Epithelial cell of esophagus (primary cell): ENCODE measurements at regions not wholly inside any gene's neighbourhood (a gene's known extent, or its start where the extent isn't known, plus 50 kb on each side); places are given as distances from the start of the nearest gene placed in this dataset.
A peak's percentile ranks its signal among the peaks of the same experiment; 100 is the strongest.

Source experiments
- DNase-seq: peaks from one replicate; pipeline ENCODE4 v3.0.0; 2010; ENCODE audit warnings: low read depth
- H3K4me3 ChIP-seq: 2 replicates; pipeline ENCODE4 v1.5.1; 2011; ENCODE audit warnings: mild to moderate bottlenecking, low read length, control low read depth
- CTCF ChIP-seq: IDR thresholded peaks from 2 replicates; pipeline ENCODE4 v1.5.1; 2011; ENCODE audit warnings: low read depth, mild to moderate bottlenecking, low read length, control low read depth, inconsistent platforms; ENCODE audit not compliant: insufficient read depth; ENCODE audit errors: missing control alignments

- no peak for TF ChIP-seq CTCF
- no peak overlapping the region for H3K4me3 ChIP-seq
- no peak for DNase-seq
Measured at GRCh38 chr3:56985878-56986277, 74.6 kb upstream of the SPATA12 start.

- H3K4me3 ChIP-seq = no peak overlapping the region
- DNase-seq = no peak
- TF ChIP-seq CTCF = no peak
Measured at GRCh38 chr3:56985460-56985859, 75.0 kb upstream of the SPATA12 start.

- TF ChIP-seq CTCF = no peak
- no peak for DNase-seq
- no peak overlapping the region for H3K4me3 ChIP-seq
Measured at GRCh38 chr3:56983427-56983826, 77.0 kb upstream of the SPATA12 start.

GRCh38 chr3:56981445-56982230 is 78.8 kb upstream of the SPATA12 start:
- no peak overlapping the region for H3K4me3 ChIP-seq
- no peak for TF ChIP-seq CTCF
- DNase-seq = no peak

- H3K4me3 ChIP-seq = no peak overlapping the region
- no peak for TF ChIP-seq CTCF
- DNase-seq = peak; percentile 98
Measured at GRCh38 chr3:56980798-56981390, 79.6 kb upstream of the SPATA12 start.

GRCh38 chr3:56980243-56980642 is 80.2 kb upstream of the SPATA12 start:
- TF ChIP-seq CTCF = no peak
- no peak for DNase-seq
- no peak overlapping the region for H3K4me3 ChIP-seq

- no peak overlapping the region for H3K4me3 ChIP-seq
- TF ChIP-seq CTCF = no peak
- DNase-seq = no peak
Measured at GRCh38 chr3:56979791-56980190, 80.7 kb upstream of the SPATA12 start.
